Stomach (tissue), 8 donors: ENCODE measurements at regions not wholly inside any gene's neighbourhood (a gene's known extent, or its start where the extent isn't known, plus 50 kb on each side); places are given as distances from the start of the nearest gene placed in this dataset.

Source experiments
- DNase-seq, 2 donors: peaks; one replicate each; pipeline versions ENCODE4 v3.0.0 to v3.0.0-alpha.2; 2013 to 2019
- H3K27ac ChIP-seq, 5 donors: fragments of 200-600 bp in 4 of 5; sonication (generic) in 4 of 5; one replicate each; pipeline ENCODE4 v1.5.1; 2013 to 2019; ENCODE audit warnings: mild to moderate bottlenecking in 1 of 5, moderate library complexity in 1 of 5
- H3K27me3 ChIP-seq, 3 donors: fragments of 200-600 bp; sonication (generic); one replicate each; pipeline ENCODE4 v1.5.1; 2017 to 2019; ENCODE audit warnings: mixed run types in 1 of 3
- H3K36me3 ChIP-seq, 4 donors: fragments of 200-600 bp; sonication (generic); 1 replicate in 3 of 4; 2 replicates in 1 of 4; pipeline ENCODE4 v1.5.1; 2016 to 2019
- H3K4me1 ChIP-seq, 4 donors: fragments of 200-600 bp; sonication (generic); one replicate each; pipeline ENCODE4 v1.5.1; 2016 to 2019
- H3K4me3 ChIP-seq, 4 donors: fragments of 200-600 bp; sonication (generic) in 3 of 4; one replicate each; pipeline ENCODE4 v1.5.1; 2016 to 2019; ENCODE audit warnings: mild to moderate bottlenecking in 1 of 4
- H3K9me3 ChIP-seq, 4 donors: fragments of 200-600 bp; sonication (generic); one replicate each; pipeline ENCODE4 v1.5.1; 2016 to 2019
- CTCF ChIP-seq, 7 experiments: fragments of 450-650 bp in 4 of 7; fragments of 200-600 bp in 3 of 7; sonication (generic) in 3 of 7; IDR thresholded peaks; one replicate each; pipeline ENCODE4 v1.5.1; 2016 to 2019; ENCODE audit warnings: antibody characterized with exemption in 7 of 7, control low read depth in 2 of 7, mild to moderate bottlenecking in 1 of 7
- EP300 ChIP-seq: sonication (generic); formaldehyde crosslinking; IDR thresholded peaks from one replicate; pipeline ENCODE4 v1.6.1; 2017; ENCODE audit warnings: antibody characterized with exemption
- POLR2A ChIP-seq, 4 donors: fragments of 450-650 bp; IDR thresholded peaks; one replicate each; pipeline ENCODE4 v1.6.1; 2016; ENCODE audit warnings: antibody characterized with exemption in 4 of 4, control low read depth in 2 of 4, mild to moderate bottlenecking in 1 of 4, moderate library complexity in 1 of 4
- POLR2AphosphoS5 ChIP-seq, 3 donors: sonication (generic); formaldehyde crosslinking; IDR thresholded peaks; one replicate each; pipeline ENCODE4 v1.6.1; 2016; ENCODE audit warnings: antibody characterized with exemption in 3 of 3
- WGBS, 5 donors: extraction: QIAGEN DNeasy Blood & Tissue Kit in 3 of 5; methylation state at CpG; one replicate each; pipeline versions ENCODE4 v1.1.5 to v1.1.7; 2013 to 2018; 5-methylcytosine and 5-hydroxymethylcytosine counted together
- intact Hi-C: fragments of 100-400 bp; cut with DNase I; formaldehyde crosslinking; loops from one replicate; pipeline ENCODE4 v1.15.1; 2023; ENCODE audit warnings: low total_unique reads
- donor health status: healthy with polysubstance abuse.
- donor health status: Bipolar disorder and iron deficiency.
- donor health status: healthy.

- no peak for TF ChIP-seq POLR2AphosphoS5 (IDR thresholded peaks at IDR 0.05)
- no peak overlapping the region for H3K4me3 ChIP-seq
- intact Hi-C loops, result no loop called here
- no peak for DNase-seq
- 53 to 73% (median 66%) methylated on average over 3 to 6 of the region's 6 CpGs for WGBS, 5 donors
- H3K27me3 ChIP-seq, result peaks cover 0 to 44% (median 0%) of the 10 kb centered on the region in 3 donors
- peaks cover 0 to 6% (median 0%) of the 10 kb centered on the region in 4 donors for H3K4me1 ChIP-seq
- no peaks in the 10 kb centered on the region for H3K9me3 ChIP-seq
- H3K36me3 ChIP-seq, result no peaks in the 10 kb centered on the region
- H3K27ac ChIP-seq, result no peak overlapping the region
Observed at GRCh38 chr22:44391015-44391414, 78.3 kb upstream of the SHISAL1 start.

GRCh38 chr22:44390613-44390970 lies 77.8 kb upstream of the SHISAL1 start:
- Histone ChIP-seq H3K4me1 (peaks cover 0 to 6% (median 0%) of the 10 kb centered on the region in 4 donors), H3K36me3 (no peaks in the 10 kb centered on the region), H3K9me3 (no peaks in the 10 kb centered on the region), H3K27me3 (peaks cover 0 to 42% (median 0%) of the 10 kb centered on the region in 3 donors), H3K4me3 (no peak overlapping the region), H3K27ac (no peak overlapping the region)
- TF ChIP-seq CTCF (IDR thresholded peaks at IDR 0.05), result no peak
- 70 to 90% (median 84%) methylated on average over 9 of the region's 9 CpGs for WGBS, 5 donors
- intact Hi-C loops, result no loop called here
- DNase-seq, result peak in 1 of 2 donors; percentile 58

- Histone ChIP-seq H3K4me3 (no peak overlapping the region), H3K27ac (no peak overlapping the region), H3K9me3 (no peaks in the 10 kb centered on the region), H3K4me1 (peaks cover 0 to 6% (median 0%) of the 10 kb centered on the region in 4 donors), H3K36me3 (no peaks in the 10 kb centered on the region), H3K27me3 (peaks cover 0 to 39% (median 0%) of the 10 kb centered on the region in 3 donors)
- 82 to 93% (median 88%) methylated on average over 5 of the region's 5 CpGs for WGBS, 5 donors
- DNase-seq, result no peak
- TF ChIP-seq POLR2AphosphoS5 (IDR thresholded peaks at IDR 0.05) (no peak), EP300 (no peak), POLR2A (IDR thresholded peaks at IDR 0.05) (no peak), CTCF (IDR thresholded peaks at IDR 0.05) (no peak)
- intact Hi-C loops, result no loop called here
Observed at GRCh38 chr22:44389926-44390612, 77.3 kb upstream of the SHISAL1 start.

- Histone ChIP-seq H3K4me3 (no peak overlapping the region), H3K27ac (no peak overlapping the region), H3K27me3 (peaks cover 0 to 35% (median 0%) of the 10 kb centered on the region in 3 donors), H3K9me3 (no peaks in the 10 kb centered on the region), H3K4me1 (peaks cover 0 to 6% (median 0%) of the 10 kb centered on the region in 4 donors), H3K36me3 (no peaks in the 10 kb centered on the region)
- TF ChIP-seq EP300, result no peak
- no peak for TF ChIP-seq POLR2A (IDR thresholded peaks at IDR 0.05)
- TF ChIP-seq POLR2AphosphoS5 (IDR thresholded peaks at IDR 0.05), result no peak
- no peak for TF ChIP-seq CTCF (IDR thresholded peaks at IDR 0.05)
- 75 to 87% (median 83%) methylated on average over 3 to 8 of the region's 8 CpGs; no CpG with 5 or more reads in 1 of the 5 donors for WGBS, 5 donors
- no peak for DNase-seq
- intact Hi-C loops, result no loop called here
Observed at GRCh38 chr22:44389181-44389580, 76.4 kb upstream of the SHISAL1 start.

GRCh38 chr22:44387486-44387885 lies 74.7 kb upstream of the SHISAL1 start:
- DNase-seq, result no peak
- Histone ChIP-seq H3K4me1 (peaks cover 0 to 6% (median 0%) of the 10 kb centered on the region in 4 donors), H3K27me3 (peaks cover 0 to 33% (median 0%) of the 10 kb centered on the region in 3 donors), H3K36me3 (no peaks in the 10 kb centered on the region), H3K9me3 (no peaks in the 10 kb centered on the region), H3K4me3 (no peak overlapping the region), H3K27ac (no peak overlapping the region)
- WGBS, 5 donors, result 73 to 85% (median 83%) methylated on average over 10 of the region's 10 CpGs
- intact Hi-C loops, result no loop called here
- TF ChIP-seq CTCF (IDR thresholded peaks at IDR 0.05), result no peak
- TF ChIP-seq POLR2A (IDR thresholded peaks at IDR 0.05), result no peak
